SH-SY5Y (cell line): ENCODE measurements at regions not wholly inside any gene's neighbourhood (a gene's known extent, or its start where the extent isn't known, plus 50 kb on each side); places are given as distances from the start of the nearest gene placed in this dataset.

Experiments
- GATA2 ChIP-seq: IDR thresholded peaks from 2 replicates; pipeline ENCODE4 v1.6.1; 2011; ENCODE audit warnings: mild to moderate bottlenecking, low read depth, low read length
- GATA3 ChIP-seq: IDR thresholded peaks from 2 replicates; pipeline ENCODE4 v1.6.1; 2011; ENCODE audit warnings: low read depth, mild to moderate bottlenecking, low read length, moderate library complexity

DNA sequence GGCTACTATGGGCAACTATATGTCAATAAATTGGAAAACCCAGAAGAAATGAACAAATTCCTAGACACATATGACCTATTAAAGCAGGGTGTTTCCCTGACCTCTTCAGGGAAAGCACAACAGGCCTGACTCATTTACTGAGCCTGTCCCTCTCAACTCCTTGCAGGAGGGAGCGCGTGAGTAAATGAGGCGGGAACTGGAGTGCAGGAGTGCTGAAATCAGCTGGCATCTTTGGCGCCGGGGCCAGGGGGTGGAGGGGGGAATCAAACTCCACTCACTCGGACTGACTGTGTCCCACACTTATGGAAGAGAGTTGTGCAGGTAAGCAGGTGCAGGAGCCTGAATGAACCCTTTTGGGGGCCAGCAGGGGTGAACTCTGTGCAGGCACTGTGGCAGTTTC lies 671.2 kb upstream of the PTCHD4 start:
- no peak for TF ChIP-seq GATA2
- no peak for TF ChIP-seq GATA3
